GM18951 (cell line): ENCODE measurements at regions not wholly inside any gene's neighbourhood (a gene's known extent, or its start where the extent isn't known, plus 50 kb on each side); places are given as distances from the start of the nearest gene placed in this dataset.
"Not testable (repeated sequence)": the region's sequence is repeated elsewhere in the genome, so short reads cannot be mapped to it uniquely, and the experiment has no call there.

Experiments
- POLR2A ChIP-seq: IDR thresholded peaks from 4 replicates; pipeline ENCODE4 v1.6.1; 2011; ENCODE audit warnings: mild to moderate bottlenecking; ENCODE audit not compliant: insufficient read length, insufficient read depth; ENCODE audit errors: extremely low read depth
- in situ Hi-C: fragments of 300-500 bp; cut with MboI; formaldehyde crosslinking; loops from one replicate; pipeline ENCODE4 v1.12.0; 2022; ENCODE audit warnings: low sequenced_read_pairs, mixed read lengths, inconsistent platforms; ENCODE audit not compliant: unreplicated experiment

- in situ Hi-C loops = no loop called here
Measured at GRCh38 chr13:50230662-50230978, 215.4 kb downstream of the KCNRG start.

GRCh38 chr13:50233574-50233973 is 218.3 kb downstream of the KCNRG start:
- in situ Hi-C loops = not testable (repeated sequence)

More at GRCh38 chr13:50230662-50230978, 215.4 kb downstream of the KCNRG start:
- TF ChIP-seq POLR2A = no peak

DNA sequence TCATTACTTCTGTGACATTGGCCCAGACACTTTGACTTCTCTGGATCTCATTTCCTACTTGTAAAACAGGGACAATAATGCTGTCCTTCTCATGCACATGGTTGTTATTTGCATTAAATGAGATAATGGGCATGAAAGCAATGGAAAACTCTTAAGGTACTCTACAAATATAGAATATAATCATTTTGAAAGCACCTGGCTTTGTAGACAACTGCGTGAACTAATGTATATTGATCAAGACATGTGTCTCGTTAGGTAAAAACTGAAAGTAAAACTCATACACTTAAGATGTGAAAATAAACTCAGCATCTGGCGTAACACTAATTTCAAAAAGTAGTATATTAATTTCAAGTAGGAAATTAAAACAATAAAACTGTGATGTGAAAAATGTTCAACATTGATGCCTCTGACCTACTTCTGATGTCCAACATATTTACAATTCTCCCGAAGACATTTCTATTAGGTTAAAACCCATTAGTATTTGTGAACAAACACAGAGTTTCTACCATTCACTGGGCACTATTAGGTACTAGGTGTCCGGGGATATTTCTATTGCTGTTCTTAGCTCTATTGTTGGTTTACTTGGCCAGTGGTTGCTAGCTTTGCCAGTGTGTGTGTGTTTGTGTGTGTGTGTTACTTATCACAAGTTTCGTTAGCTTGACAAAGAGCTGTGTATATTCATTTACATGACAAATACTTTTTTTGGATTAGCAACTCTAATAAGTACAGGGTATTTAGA is 220.5 kb downstream of the KCNRG start:
- in situ Hi-C loops = no loop called here
- no peak for TF ChIP-seq POLR2A

DNA sequence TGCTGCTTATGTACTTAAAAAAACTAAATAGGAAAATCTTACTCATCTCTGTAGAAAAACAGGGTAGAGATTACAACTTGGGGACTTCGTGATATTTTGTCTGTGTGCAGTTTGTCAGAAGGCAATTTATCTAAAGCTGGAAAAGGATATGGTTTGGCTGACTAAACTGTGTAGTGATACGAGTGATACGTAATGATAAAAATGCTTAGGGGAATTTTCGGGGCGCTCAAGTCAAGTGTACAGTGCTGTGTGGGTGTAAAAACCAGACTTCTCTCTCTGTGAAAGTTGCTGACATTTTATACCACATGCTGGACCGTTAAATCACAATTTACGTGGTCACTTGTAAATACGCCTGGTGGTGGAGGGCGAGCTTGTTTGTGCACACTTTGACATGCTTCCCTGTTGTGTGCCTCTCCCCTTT is 221.7 kb downstream of the KCNRG start:
- no peak for TF ChIP-seq POLR2A
- in situ Hi-C loops = no loop called here

DNA sequence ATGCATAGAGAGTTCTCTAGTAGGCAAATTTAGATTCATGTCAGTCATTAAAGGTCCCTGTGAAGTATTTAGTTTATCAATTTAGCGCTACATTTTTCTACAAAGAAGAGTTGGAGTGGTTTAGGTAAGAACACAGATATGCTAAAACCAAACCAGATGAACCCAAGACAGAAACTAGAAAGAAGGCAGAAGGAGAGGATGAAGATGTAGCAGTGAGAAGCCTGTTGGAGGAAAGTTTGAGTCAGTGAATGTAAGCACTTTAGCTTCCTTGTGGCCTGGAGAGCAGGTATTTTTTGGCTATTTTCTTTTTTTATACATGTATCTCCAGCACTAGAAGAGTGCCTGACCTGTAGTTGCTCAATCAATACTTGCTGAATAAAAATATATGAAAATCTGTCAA is 223.7 kb downstream of the KCNRG start:
- no peak for TF ChIP-seq POLR2A
- in situ Hi-C loops = no loop called here

- TF ChIP-seq POLR2A = no peak
- in situ Hi-C loops = loop anchor here (10.0 kb wide), 1 partner anchor 123 kb away; no protein-coding TSS in a partner anchor
Measured at GRCh38 chr13:50241479-50241878, 226.2 kb downstream of the KCNRG start.

GRCh38 chr13:50243931-50244330 is 228.7 kb downstream of the KCNRG start:
- TF ChIP-seq POLR2A = no peak
- in situ Hi-C loops = loop anchor here (10.0 kb wide), 1 partner anchor 121 kb away; no protein-coding TSS in a partner anchor

GRCh38 chr13:50244355-50244712 is 229.1 kb downstream of the KCNRG start:
- in situ Hi-C loops = loop anchor here (10.0 kb wide), 1 partner anchor 120 kb away; no protein-coding TSS in a partner anchor
- TF ChIP-seq POLR2A = no peak

- no peak for TF ChIP-seq POLR2A
- in situ Hi-C loops = loop anchor here (10.0 kb wide), 1 partner anchor 120 kb away; no protein-coding TSS in a partner anchor
Measured at GRCh38 chr13:50244713-50245574, 229.7 kb downstream of the KCNRG start.

- TF ChIP-seq POLR2A = no peak
- in situ Hi-C loops = loop anchor here (10.0 kb wide), 1 partner anchor 118 kb away; no protein-coding TSS in a partner anchor
Measured at GRCh38 chr13:50247223-50247622, 232.0 kb downstream of the KCNRG start.

- TF ChIP-seq POLR2A = no peak
- in situ Hi-C loops = loop anchor here (10.0 kb wide), 1 partner anchor 116 kb away; no protein-coding TSS in a partner anchor
Measured at GRCh38 chr13:50248516-50249143, 233.4 kb downstream of the KCNRG start.

DNA sequence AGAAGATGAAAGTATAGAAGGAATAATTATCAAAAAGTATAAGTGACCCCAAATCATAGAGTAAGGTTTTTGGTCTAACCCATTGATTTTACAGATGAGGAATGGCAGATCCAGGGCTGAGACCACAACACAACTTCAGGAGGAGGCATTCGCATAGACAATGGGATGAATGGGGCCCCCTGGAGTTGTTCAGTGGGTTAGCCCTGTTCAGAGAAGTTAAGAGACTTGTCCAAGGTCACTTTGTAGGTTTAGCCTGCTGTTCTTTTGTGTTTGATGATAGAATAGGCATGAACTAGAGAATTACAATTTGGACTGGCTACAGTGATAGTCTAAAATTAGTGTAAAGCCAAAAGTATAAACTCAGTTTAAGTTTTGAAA is 233.9 kb downstream of the KCNRG start:
- in situ Hi-C loops = loop anchor here (10.0 kb wide), 1 partner anchor 116 kb away; no protein-coding TSS in a partner anchor
- TF ChIP-seq POLR2A = no peak

GRCh38 chr13:50250401-50250800 is 235.2 kb downstream of the KCNRG start:
- in situ Hi-C loops = no loop called here
- TF ChIP-seq POLR2A = no peak
